Calu3 (cell line): ENCODE measurements at regions not wholly inside any gene's neighbourhood (a gene's known extent, or its start where the extent isn't known, plus 50 kb on each side); places are given as distances from the start of the nearest gene placed in this dataset.

Experiments
- BruUV-seq: library from RNA; stranded (reverse); fragments of 400-500 nt; replicated peaks from 2 replicates; lab custom pipeline; 2021; lab: Mats Ljungman, UMichigan
- CTCF ChIA-PET: fragments of 300-600 bp; sonication (Branson Sonifier 250); formaldehyde crosslinking; loops from one replicate; lab custom pipeline; 2022; ENCODE audit warnings: antibody characterized with exemption; lab: Charles Lee
- DNase-seq: peaks from one replicate; pipeline ENCODE4 v3.0.0; 2022
- H3K27ac Mint-ChIP-seq: one replicate; pipeline ENCODE4 v1.8.0; 2022; ENCODE audit warnings: mixed read lengths; ENCODE audit not compliant: unreplicated experiment
- H3K27me3 Mint-ChIP-seq: one replicate; pipeline ENCODE4 v1.8.0; 2022; ENCODE audit warnings: mixed read lengths; ENCODE audit not compliant: unreplicated experiment
- H3K36me3 Mint-ChIP-seq: one replicate; pipeline ENCODE4 v1.8.0; 2022; ENCODE audit warnings: mild to moderate bottlenecking, moderate library complexity, mixed read lengths; ENCODE audit not compliant: insufficient read depth, unreplicated experiment
- H3K4me1 Mint-ChIP-seq: one replicate; pipeline ENCODE4 v1.8.0; 2022; ENCODE audit warnings: mild to moderate bottlenecking, low read depth, mixed read lengths; ENCODE audit not compliant: unreplicated experiment
- H3K4me3 Mint-ChIP-seq: one replicate; pipeline ENCODE4 v1.8.0; 2022; ENCODE audit warnings: mild to moderate bottlenecking, low read depth, moderate library complexity, mixed read lengths; ENCODE audit not compliant: unreplicated experiment
- H3K9me3 Mint-ChIP-seq: one replicate; pipeline ENCODE4 v1.8.0; 2022; ENCODE audit warnings: low read depth, mixed read lengths; ENCODE audit not compliant: unreplicated experiment
- CTCF ChIP-seq: fragments of 200-600 bp; IDR thresholded peaks from one replicate; pipeline ENCODE4 v1.8.0; 2022; ENCODE audit warnings: antibody characterized with exemption; ENCODE audit not compliant: unreplicated experiment
- intact Hi-C: fragments of 100-400 bp; cut with micrococcal nuclease; formaldehyde crosslinking; loops from one replicate; pipeline ENCODE4 v1.10.0; 2022; ENCODE audit not compliant: unreplicated experiment

- intact Hi-C loops: no loop called here
- H3K9me3 Mint-ChIP-seq: peaks cover 11% of the 10 kb centered on the region
Measured at GRCh38 chr14:97426776-97427175, 629.6 kb downstream of the VRK1 start.

GRCh38 chr14:97428808-97429440, 631.7 kb downstream of the VRK1 start:
- H3K27me3 Mint-ChIP-seq: no peaks in the 10 kb centered on the region
- CTCF ChIA-PET: interaction anchor here (0.6 kb wide), 1 partner anchor 1238 kb away, joined by 9 read pairs; no protein-coding TSS in a partner anchor
- H3K4me3 Mint-ChIP-seq: no peak overlapping the region
- no peak for DNase-seq
- intact Hi-C loops: no loop called here
- no peaks in the 10 kb centered on the region for H3K36me3 Mint-ChIP-seq
- no peak for TF ChIP-seq CTCF
- no peaks in the 10 kb centered on the region for H3K4me1 Mint-ChIP-seq
- no TSS peak for BruUV-seq
- no peak overlapping the region for H3K27ac Mint-ChIP-seq
- H3K9me3 Mint-ChIP-seq: peaks cover 11% of the 10 kb centered on the region

More at GRCh38 chr14:97426776-97427175, 629.6 kb downstream of the VRK1 start:
- CTCF ChIA-PET: no interaction called here
- no peaks in the 10 kb centered on the region for H3K36me3 Mint-ChIP-seq
- no peaks in the 10 kb centered on the region for H3K4me1 Mint-ChIP-seq
- BruUV-seq: no TSS peak
- no peak overlapping the region for H3K4me3 Mint-ChIP-seq
- H3K27ac Mint-ChIP-seq: no peak overlapping the region
- no peaks in the 10 kb centered on the region for H3K27me3 Mint-ChIP-seq
- DNase-seq: no peak
- no peak for TF ChIP-seq CTCF

GRCh38 chr14:97432586-97432985, 635.4 kb downstream of the VRK1 start:
- no peak for DNase-seq
- Mint-ChIP-seq H3K4me1 (no peaks in the 10 kb centered on the region), H3K4me3 (no peak overlapping the region), H3K9me3 (peaks cover 11% of the 10 kb centered on the region), H3K27me3 (no peaks in the 10 kb centered on the region), H3K27ac (no peak overlapping the region), H3K36me3 (no peaks in the 10 kb centered on the region)
- BruUV-seq: no TSS peak
- intact Hi-C loops: no loop called here
- TF ChIP-seq CTCF: no peak
- CTCF ChIA-PET: no interaction called here

GRCh38 chr14:97441740-97442362, 644.7 kb downstream of the VRK1 start:
- CTCF ChIA-PET: no interaction called here
- Mint-ChIP-seq H3K9me3 (peaks cover 14% of the 10 kb centered on the region), H3K27me3 (no peaks in the 10 kb centered on the region)

More at GRCh38 chr14:97441740-97442362, 644.7 kb downstream of the VRK1 start:
- intact Hi-C loops: no loop called here
- no peaks in the 10 kb centered on the region for H3K36me3 Mint-ChIP-seq
- H3K27ac Mint-ChIP-seq: no peak overlapping the region
- DNase-seq: no peak
- H3K4me3 Mint-ChIP-seq: no peak overlapping the region
- no peak for TF ChIP-seq CTCF
- BruUV-seq: no TSS peak
- H3K4me1 Mint-ChIP-seq: no peaks in the 10 kb centered on the region
